Activated naive CD8-positive, alpha-beta T cell (primary cell): ENCODE measurements at regions not wholly inside any gene's neighbourhood (a gene's known extent, or its start where the extent isn't known, plus 50 kb on each side); places are given as distances from the start of the nearest gene placed in this dataset.

Experiments
- H3K27ac Mint-ChIP-seq: one replicate; pipeline ENCODE4 v1.8.0; 2021; ENCODE audit warnings: mixed read lengths
- H3K27me3 Mint-ChIP-seq: one replicate; pipeline ENCODE4 v1.8.0; 2021; ENCODE audit warnings: mixed read lengths
- H3K36me3 Mint-ChIP-seq: one replicate; pipeline ENCODE4 v1.8.0; 2021; ENCODE audit warnings: mixed read lengths
- H3K4me1 Mint-ChIP-seq: one replicate; pipeline ENCODE4 v1.8.0; 2021; ENCODE audit warnings: low read depth, mixed read lengths
- H3K4me3 Mint-ChIP-seq: one replicate; pipeline ENCODE4 v1.8.0; 2021; ENCODE audit warnings: mild to moderate bottlenecking, mixed read lengths
- H3K9me3 Mint-ChIP-seq: one replicate; pipeline ENCODE4 v1.8.0; 2021; ENCODE audit warnings: low read depth, mixed read lengths

DNA sequence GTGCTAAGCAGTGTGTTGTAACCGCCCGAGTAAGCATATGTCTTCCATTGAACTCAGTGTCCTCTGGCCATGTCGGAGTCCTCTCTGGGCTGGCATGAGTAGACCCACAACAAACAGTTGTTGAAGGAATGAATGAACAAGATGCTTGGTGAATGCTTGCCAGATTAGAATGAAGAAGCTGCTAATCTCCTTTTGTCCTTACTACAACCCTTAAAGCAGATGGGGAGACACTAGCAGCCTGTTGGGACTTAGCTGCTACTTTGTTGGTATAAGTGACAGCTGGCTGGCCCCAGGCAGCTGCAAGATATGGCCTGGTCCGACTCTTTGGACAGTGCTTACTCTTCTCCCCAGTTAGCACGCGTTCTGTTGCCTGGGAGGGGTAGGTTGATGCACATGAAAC lies 370.1 kb downstream of the RPS24 start:
- Mint-ChIP-seq H3K27me3 (peaks cover 6% of the 10 kb centered on the region), H3K36me3 (no peaks in the 10 kb centered on the region), H3K4me1 (peaks cover 9% of the 10 kb centered on the region), H3K4me3 (no peak overlapping the region), H3K27ac (no peak overlapping the region), H3K9me3 (no peaks in the 10 kb centered on the region)

DNA sequence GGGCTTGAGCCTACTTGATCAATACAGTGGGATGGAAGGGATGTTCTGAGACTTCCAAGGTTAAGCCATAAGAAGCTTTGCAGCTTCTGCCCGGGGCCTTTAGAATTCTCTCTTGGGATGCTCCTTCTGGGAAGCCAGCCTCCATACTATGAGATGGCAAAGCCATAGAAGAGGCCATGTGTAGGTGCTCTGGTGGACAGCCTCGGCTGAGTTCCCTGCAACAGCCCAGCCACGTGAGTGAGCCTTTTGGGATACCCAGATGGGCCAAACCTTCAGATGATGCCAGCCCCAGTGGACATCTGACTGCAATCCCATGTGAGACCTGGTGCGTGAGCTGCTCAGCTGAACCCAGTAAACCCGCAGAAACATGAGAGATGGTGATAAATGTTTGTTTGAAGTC lies 370.6 kb downstream of the RPS24 start:
- Mint-ChIP-seq H3K36me3 (no peaks in the 10 kb centered on the region), H3K4me3 (no peak overlapping the region), H3K27ac (no peak overlapping the region), H3K9me3 (no peaks in the 10 kb centered on the region), H3K4me1 (peaks cover 9% of the 10 kb centered on the region), H3K27me3 (peaks cover 6% of the 10 kb centered on the region)

DNA sequence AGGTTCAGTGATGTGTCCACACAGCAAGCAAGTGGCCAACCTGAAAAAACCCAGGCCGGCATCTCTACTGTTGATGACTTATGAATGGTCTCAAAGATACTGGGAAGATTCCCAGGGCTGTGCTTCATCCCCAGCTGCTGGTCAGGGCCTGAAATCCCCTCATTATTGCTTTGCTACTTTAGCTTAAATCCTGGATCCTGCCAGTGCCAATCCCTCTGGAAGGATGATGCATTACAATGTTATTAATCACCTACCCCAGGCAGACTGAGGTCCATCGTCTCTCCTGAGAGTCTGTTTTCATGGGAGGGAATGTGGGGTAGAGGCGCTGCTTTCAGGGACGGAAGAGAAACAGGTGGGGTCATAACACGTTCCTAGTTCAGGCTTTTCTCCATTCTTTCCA lies 371.6 kb downstream of the RPS24 start:
- Mint-ChIP-seq H3K9me3 (no peaks in the 10 kb centered on the region), H3K4me1 (peaks cover 9% of the 10 kb centered on the region), H3K36me3 (no peaks in the 10 kb centered on the region), H3K4me3 (no peak overlapping the region), H3K27ac (no peak overlapping the region), H3K27me3 (peaks cover 6% of the 10 kb centered on the region)

DNA sequence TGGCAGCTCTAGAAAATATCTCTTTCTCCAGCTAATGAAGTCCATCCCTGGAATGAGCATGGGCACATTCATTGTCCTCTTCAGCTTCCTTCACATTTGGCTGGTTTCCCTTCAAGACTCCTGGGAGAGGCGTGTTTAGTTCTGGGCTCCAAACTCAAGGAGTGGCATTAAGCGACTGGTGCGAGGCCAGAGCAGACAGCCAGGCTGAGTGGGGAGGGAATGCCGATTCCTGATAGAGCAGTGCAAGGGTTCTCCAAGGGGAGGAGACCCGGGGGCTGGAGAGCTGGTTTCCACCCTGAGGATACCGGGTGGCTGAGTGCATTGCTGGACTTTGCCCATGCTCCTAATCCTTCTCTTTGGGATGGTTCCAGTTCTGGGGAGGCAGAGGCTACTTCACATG lies 372.1 kb downstream of the RPS24 start:
- H3K4me3 Mint-ChIP-seq, result no peak overlapping the region
- H3K36me3 Mint-ChIP-seq, result no peaks in the 10 kb centered on the region
- H3K27me3 Mint-ChIP-seq, result peaks cover 6% of the 10 kb centered on the region
- H3K27ac Mint-ChIP-seq, result no peak overlapping the region
- peaks cover 9% of the 10 kb centered on the region for H3K4me1 Mint-ChIP-seq
- H3K9me3 Mint-ChIP-seq, result no peaks in the 10 kb centered on the region

DNA sequence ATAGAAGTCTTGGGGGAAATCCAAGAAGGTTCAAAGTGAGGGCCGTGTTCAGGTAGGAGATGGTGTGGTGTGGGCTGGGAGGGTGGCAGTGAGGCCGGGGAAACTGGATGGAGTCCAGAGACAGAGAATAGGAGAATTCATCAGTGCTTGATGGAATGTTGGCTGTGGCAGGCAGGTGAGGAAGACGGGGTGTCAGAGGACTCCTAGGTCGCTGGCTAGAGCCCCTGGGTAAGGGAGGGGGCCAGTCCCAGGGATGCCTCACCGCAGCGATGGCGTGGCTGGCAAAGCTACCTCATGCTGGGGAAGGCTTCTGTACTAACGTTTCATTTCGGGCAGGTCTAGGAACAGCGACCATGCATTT lies 373.0 kb downstream of the RPS24 start:
- H3K36me3 Mint-ChIP-seq, result no peaks in the 10 kb centered on the region
- peaks cover 9% of the 10 kb centered on the region for H3K4me1 Mint-ChIP-seq
- no peaks in the 10 kb centered on the region for H3K9me3 Mint-ChIP-seq
- peak overlapping the region; percentile 83 for H3K4me3 Mint-ChIP-seq
- no peak overlapping the region for H3K27ac Mint-ChIP-seq
- peaks cover 6% of the 10 kb centered on the region for H3K27me3 Mint-ChIP-seq

DNA sequence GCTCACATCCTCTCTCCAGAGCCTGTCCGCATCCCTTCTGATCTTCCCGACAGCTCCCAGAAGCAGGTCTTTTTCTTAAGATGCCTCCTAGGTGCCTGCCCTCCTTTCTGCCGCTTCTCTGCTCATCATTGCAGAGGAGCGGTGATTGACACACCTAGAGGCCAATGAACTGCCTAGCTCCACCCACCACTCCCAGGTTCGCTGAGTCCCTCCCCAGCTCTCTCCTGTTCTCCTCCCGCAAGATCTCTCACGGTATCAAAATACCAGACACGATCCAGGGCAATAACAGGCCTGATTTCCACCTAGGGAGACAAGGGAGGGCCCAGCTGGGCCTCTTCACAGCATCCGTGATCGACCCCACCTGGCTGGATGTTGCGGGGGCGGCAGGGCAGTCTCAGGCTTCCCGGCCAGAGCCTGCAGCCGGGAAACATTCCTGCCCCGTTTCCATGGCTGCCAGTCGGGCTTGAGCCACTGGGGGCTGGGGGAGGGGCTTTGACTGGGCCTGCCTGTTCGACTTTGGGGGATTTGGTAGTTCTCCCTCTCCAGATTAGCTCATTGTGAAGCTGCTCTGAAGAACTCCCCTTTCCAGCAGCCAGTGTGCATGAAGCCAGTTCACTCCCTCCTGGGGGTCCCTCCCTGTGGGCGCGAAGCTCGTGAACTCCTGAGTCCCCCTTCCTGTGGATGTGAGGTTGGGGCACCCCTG lies 373.5 kb downstream of the RPS24 start:
- H3K9me3 Mint-ChIP-seq, result no peaks in the 10 kb centered on the region

DNA sequence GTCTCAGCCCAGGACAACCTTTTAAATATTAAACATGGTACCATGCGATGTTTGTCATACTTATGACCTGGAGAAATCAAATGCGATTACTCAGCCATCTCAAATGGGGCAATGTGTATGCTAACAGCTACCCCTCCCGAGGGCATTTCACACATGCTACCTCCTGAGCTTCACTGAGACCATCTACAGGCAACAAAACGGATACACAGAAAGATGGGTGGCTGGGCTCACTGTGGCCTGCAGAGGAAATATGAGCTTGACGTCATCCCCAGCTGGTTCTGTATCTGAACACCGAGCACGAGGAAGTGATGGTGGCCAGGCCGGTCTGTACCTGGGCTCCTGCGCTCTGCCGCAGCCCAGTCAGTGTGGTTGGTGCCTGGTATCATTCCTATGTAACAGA lies 374.3 kb downstream of the RPS24 start:
- H3K36me3 Mint-ChIP-seq, result no peaks in the 10 kb centered on the region
- no peaks in the 10 kb centered on the region for H3K9me3 Mint-ChIP-seq
- H3K4me1 Mint-ChIP-seq, result peaks cover 9% of the 10 kb centered on the region
- H3K4me3 Mint-ChIP-seq, result no peak overlapping the region
- H3K27me3 Mint-ChIP-seq, result peaks cover 6% of the 10 kb centered on the region
- H3K27ac Mint-ChIP-seq, result no peak overlapping the region

More for the DNA sequence above, 373.5 kb downstream of the RPS24 start:
- H3K27me3 Mint-ChIP-seq, result peaks cover 6% of the 10 kb centered on the region
- H3K36me3 Mint-ChIP-seq, result no peaks in the 10 kb centered on the region
- H3K27ac Mint-ChIP-seq, result no peak overlapping the region
- peaks cover 9% of the 10 kb centered on the region for H3K4me1 Mint-ChIP-seq
- peak overlapping the region; percentile 83 for H3K4me3 Mint-ChIP-seq

- Mint-ChIP-seq H3K27ac (no peak overlapping the region), H3K4me1 (peaks cover 9% of the 10 kb centered on the region), H3K27me3 (peaks cover 6% of the 10 kb centered on the region), H3K4me3 (no peak overlapping the region), H3K36me3 (no peaks in the 10 kb centered on the region), H3K9me3 (no peaks in the 10 kb centered on the region)
These were observed 375.2 kb downstream of the RPS24 start for GRCh38 chr10:78408671-78409472.

- Mint-ChIP-seq H3K27me3 (peaks cover 4% of the 10 kb centered on the region), H3K27ac (no peak overlapping the region), H3K4me1 (peaks cover 9% of the 10 kb centered on the region), H3K4me3 (no peak overlapping the region), H3K36me3 (no peaks in the 10 kb centered on the region), H3K9me3 (no peaks in the 10 kb centered on the region)
These were observed 376.6 kb downstream of the RPS24 start for GRCh38 chr10:78410046-78410965.

DNA sequence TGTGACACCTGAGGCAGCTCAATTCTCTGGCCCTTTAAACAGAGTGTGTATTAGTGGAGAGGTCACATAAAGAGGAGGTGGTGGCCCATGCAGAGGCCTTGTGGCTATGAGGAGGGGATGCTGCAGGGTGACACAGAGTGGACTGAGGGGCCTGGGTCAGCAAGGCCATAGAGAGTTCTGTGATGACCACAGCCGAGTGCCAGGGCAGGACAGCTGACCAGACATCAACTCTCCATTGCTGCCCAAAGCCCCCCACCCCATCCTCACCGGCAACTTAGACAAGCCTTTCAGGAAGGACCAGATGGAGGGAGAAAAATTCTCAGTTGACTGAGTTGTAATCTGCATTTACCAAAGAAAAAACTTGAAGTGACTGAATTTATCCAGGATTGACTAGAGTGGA lies 378.1 kb downstream of the RPS24 start:
- Mint-ChIP-seq H3K27ac (no peak overlapping the region), H3K4me3 (no peak overlapping the region), H3K4me1 (peaks cover 4% of the 10 kb centered on the region), H3K36me3 (no peaks in the 10 kb centered on the region), H3K27me3 (peaks cover 2% of the 10 kb centered on the region), H3K9me3 (no peaks in the 10 kb centered on the region)

- no peaks in the 10 kb centered on the region for H3K9me3 Mint-ChIP-seq
- no peaks in the 10 kb centered on the region for H3K27me3 Mint-ChIP-seq
- H3K4me1 Mint-ChIP-seq, result no peaks in the 10 kb centered on the region
- H3K4me3 Mint-ChIP-seq, result no peak overlapping the region
- H3K27ac Mint-ChIP-seq, result no peak overlapping the region
- no peaks in the 10 kb centered on the region for H3K36me3 Mint-ChIP-seq
These were observed 378.9 kb downstream of the RPS24 start for GRCh38 chr10:78412605-78413004.

DNA sequence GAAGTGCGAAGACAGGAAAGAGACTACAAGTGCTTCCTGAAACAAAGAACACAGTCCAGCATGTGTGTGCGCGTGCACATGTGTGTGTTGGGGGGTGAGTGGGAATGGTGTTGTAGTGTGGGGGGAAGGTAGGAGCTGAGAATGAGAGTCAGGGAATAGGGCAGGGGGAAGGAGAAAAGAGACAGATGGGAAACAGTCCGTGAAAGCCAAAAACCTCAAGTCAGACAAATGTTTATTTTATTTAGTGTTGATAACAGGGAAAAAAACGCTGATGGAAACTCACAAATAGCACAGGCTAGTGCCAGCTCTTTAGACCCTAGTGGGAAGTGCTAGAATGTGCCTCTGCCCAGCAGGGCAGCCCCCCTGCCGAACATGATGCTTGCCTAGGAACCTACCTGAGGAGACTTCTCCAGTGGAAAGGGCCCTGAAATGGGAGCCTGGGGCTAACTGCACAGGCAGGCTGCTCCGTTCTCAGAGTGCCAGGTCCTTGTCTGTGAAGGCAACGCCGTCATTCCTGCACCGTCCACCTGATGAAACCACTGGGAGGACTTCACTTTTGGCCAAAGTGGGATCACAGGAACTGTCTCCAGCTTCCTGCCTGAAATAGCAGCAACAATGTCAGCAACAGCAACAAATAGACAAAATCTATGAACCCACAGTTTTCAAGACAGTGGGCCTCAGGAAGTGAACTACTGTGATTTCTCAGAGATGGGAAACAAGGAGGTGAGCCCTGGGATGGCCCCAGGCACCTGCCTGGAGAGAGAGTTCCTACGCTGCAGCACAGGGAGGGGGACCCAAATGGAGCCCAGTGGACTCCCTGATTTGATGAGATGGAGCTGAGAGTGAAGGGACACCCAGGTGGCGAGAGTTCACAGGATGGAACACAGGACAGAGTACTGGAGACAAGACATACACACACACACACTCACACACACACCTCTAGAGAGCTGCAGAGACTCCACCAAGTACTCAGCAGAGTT lies 379.7 kb downstream of the RPS24 start:
- Mint-ChIP-seq H3K27me3 (no peaks in the 10 kb centered on the region), H3K4me3 (no peak overlapping the region), H3K36me3 (no peaks in the 10 kb centered on the region), H3K27ac (no peak overlapping the region), H3K9me3 (no peaks in the 10 kb centered on the region), H3K4me1 (no peaks in the 10 kb centered on the region)

DNA sequence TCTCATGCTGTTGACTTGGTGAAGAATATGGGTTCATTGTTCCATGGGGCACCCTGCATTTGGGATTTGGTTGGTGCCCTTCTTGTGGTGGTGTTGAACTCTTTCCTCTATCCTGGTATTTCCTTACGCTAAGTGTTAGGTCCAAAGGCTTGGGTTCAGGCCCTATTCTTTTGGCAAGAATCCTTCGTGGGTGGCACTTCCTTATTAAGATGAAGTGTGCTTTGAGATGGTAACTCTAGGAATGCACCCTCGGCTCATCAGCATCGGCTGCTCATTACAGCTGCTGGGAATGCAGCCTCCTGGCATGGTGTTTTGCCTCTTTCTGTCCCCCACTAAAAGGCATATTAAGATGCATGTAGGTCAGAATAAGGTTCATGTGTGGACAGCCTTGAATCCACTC lies 380.7 kb downstream of the RPS24 start:
- Mint-ChIP-seq H3K4me3 (no peak overlapping the region), H3K9me3 (no peaks in the 10 kb centered on the region), H3K36me3 (no peaks in the 10 kb centered on the region), H3K27me3 (no peaks in the 10 kb centered on the region), H3K4me1 (no peaks in the 10 kb centered on the region), H3K27ac (no peak overlapping the region)

GRCh38 chr10:78415111-78415510 lies 381.4 kb downstream of the RPS24 start:
- Mint-ChIP-seq H3K4me1 (no peaks in the 10 kb centered on the region), H3K27ac (no peak overlapping the region), H3K36me3 (no peaks in the 10 kb centered on the region), H3K27me3 (no peaks in the 10 kb centered on the region), H3K4me3 (no peak overlapping the region), H3K9me3 (no peaks in the 10 kb centered on the region)
